ENCODE measurements at regions not wholly inside any gene's neighbourhood (a gene's known extent, or its start where the extent isn't known, plus 50 kb on each side); places are given as distances from the start of the nearest gene placed in this dataset.
"Not testable (repeated sequence)": the region's sequence is repeated elsewhere in the genome, so short reads cannot be mapped to it uniquely, and the experiment has no call there.

DNA sequence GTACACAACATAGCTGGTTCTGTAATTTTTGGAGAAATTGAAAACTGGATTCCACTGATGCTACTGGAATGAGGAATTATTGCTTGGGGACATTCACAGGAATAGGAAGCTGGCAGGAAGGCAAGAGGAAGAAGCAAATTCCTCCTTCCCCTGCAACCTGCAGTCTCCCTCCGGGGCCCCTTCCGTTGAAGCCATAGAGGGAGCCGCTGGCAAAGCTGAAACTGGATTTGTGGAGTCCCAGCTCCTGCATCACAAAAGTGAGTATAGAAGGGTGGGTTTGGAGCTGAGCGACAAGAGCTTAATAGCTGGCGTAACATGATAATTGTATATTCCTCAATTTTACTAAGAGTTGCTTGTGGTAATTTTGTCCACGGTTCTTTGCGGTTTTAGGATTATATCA lies 190.8 kb downstream of the ADRA2A start:
- ATAC-seq = no peak

DNA sequence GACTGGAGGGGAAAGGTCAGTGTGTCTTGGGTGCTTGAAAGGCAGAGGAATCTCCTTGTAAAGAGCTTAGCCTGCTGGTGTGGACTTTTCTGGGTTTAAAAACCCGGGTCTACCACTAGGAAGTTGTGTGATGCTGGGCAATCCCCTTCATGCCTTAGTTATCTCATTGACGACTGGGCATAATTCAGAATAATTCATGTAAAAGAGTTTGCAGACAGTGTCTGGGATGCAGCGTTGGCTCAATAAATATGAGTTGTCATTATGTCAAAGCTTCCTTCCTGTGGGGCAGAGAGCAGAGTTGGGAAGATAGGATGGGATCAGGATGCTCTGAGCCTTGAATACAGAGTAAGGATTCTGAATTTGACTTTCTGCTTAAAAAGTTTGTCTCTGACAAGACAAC lies 196.4 kb downstream of the ADRA2A start:
- no peak for ATAC-seq

DNA sequence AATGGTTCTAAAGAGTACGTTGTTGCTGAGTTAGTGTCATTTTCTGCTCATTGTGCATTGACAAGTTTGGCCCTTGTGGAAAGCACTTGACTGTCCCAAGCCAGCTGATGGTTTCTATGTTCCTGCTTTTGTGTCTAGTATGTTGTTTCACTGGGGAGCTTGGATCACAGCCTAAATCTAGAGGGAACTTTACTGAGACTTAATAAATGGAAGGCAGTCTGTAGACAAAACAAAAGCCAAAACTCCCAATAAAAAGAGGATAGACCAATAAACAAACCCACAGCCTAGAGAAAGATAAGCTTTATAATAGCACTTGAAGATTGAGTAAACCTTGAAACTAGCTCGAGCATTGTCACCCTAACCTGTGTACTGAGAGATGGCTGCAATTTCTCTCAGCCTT lies 196.8 kb downstream of the ADRA2A start:
- ATAC-seq = no peak

DNA sequence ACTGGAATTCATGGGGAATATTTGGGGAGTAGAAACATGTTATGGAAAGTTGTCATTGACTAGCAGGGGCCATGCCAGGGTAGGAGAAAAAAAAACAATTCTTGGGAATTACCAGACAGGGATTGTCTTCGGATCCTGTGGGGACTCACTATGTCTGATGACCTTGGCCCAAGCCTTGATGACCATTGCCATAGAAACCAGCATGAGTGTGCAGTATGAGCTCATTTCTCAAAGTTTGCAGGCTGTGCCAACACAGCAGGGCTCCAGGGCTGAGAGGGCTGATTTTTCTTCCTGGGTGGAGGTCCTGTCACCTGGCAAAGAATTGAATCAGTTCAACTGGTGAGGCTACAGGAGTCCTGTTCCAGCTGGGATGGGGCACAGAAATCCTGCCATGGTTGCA lies 198.3 kb downstream of the ADRA2A start:
- ATAC-seq = no peak

DNA sequence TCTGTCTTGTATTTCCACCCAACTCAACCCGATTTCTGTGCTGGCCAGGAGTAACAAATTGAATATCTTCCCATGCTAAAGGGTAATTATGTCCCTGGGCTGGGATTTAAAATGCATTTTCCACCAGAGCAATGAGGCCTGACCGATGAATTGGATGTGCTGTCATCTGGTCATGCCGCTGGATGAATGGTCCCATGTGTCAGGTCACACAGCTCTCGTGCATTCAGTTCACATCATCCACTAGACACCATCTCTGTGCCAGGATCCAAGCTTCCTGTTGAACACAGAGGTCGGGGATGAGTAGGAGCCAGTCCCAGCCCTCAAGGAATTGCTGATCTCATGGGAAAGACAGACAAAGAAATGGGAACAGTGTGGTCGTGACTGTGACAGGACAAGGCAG lies 200.8 kb downstream of the ADRA2A start:
- ATAC-seq = no peak

DNA sequence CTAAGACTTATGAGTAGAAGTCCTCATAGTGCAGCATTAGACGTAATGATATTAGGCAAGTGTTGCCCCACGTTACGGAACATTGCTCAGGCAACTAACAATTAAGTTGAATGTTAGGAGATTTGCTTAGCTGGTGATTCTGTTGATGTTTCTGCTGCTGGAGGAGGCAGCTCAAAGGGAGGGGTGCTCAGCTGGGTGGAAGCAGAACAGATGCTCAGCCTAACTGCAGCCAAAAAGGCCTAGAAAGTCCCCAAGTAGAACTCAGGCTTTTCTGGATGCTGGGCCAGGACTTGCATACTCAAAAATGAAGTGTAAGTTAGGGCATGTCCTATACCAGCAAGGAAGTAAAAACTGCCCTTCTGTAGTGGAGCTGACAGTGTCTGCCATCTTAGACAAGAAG lies 201.4 kb downstream of the ADRA2A start:
- no peak for ATAC-seq

DNA sequence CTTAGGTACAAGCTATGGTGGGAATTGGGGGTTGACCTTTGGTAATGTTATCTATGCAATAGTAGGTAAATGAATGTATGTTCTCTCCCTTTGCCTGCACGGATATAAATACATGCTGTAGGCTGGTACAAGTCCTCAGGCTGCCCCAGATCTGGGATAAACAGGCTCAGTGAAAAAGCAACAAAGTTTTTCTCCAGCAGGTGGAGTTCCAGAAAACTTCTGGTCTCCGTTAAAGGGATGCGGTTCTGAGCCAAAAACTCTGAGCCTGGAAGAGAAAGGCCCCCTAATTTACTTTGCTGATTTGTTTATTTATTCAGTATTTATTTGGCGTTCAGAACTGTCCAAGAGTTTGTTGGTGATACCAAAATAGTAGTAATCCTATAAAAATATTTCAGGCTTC lies 204.7 kb downstream of the ADRA2A start:
- no peak for ATAC-seq

DNA sequence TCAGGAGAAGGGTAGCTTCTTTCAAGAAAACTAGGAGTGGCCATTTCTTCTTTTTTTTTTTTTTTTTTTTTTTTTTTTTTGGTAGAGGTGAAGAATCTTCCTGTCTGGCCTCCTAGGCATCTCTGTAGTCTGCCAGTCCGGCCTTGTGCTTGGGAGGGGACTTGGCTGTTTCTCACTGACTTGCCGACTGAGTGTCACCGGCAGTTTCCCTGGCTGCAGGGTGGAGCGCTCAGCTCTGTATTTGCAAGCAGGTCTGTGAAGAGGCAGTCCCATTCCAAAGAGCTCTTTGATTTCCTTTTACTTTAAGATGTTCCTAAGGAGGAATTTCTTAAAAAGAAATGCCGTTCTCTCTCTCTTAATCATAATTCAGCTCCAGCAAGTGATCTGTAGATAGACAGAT lies 212.6 kb downstream of the ADRA2A start:
- ATAC-seq = no peak

DNA sequence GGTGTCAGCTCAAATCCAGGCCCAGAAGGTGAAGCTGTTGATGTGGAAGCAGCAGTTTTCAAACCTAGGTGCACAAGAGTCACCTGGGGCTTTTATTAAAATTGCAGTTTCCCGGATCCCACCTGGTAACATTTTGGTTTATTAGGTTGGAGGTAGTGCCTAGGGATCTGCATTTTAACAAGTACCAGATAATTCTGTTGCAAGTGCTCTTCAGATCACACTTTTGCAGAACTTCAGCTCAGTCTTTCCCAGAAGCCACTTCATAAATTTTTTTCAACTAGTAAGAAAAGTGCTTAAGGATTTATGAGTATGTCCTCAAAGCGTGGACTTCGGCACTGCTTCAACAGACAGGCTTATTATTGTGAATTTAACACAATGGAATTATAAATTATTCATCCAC lies 213.8 kb downstream of the ADRA2A start:
- ATAC-seq = no peak

DNA sequence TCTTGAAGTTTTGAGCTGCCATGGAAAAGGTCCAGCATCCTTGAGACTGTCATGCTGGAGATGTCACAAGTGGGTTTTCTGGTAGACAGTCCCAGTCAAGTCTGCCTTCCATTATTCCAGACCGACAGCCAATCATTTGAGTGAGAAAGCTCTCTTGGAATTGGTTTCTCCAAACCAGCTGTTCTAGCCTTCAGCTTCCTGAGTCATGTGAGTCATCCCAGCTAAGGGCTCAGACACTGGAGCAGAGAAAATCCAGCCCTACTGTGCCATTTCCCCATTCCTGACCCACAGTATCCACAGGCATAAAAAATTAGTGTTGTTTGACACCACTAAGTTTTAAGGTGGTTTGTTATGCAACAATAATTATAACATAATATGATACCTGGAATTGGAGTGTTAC lies 219.0 kb downstream of the ADRA2A start:
- no peak for ATAC-seq

DNA sequence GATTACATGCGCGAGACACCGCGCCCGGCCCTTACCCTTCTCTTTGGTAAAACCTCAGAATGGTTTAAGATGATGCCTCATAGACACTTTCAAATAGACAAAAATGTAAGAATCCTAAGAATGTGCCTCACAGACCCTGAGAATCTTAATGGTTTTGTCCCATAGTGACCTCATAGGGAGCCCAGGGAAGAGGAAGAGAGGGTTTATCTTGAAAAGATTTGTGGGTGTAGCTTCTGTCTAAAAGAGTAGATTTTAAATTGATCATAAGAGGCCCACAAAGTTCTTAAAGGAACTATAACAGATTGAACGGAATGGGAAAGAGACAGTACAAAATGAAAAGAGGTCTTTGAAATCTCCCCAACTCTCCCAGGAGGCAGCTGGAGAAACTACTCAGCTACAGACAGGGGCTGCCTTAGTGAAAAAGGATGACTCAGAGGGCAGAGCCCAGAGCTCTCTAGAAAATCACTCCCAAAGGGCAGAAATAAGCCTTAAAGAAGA lies 220.6 kb downstream of the ADRA2A start:
- ATAC-seq = no peak

DNA sequence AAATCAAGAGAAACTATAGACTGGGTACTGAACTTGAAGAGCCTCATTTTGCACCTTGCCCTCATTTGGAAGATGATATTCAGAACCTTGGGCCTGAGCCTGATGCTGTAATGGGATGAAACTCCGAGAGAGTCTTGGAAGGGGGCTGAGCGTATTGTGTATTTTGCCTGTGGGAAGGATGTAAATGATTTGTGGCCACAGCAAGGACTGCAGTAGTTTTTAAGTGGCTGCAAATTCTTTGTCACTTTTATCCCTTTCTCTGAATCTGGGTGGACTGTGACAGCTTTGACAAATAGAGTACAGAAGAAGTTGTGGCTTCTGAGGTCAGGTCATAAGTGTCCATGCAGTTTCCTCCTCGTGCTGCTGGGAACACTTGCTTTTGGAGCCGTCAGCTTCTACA lies 221.2 kb downstream of the ADRA2A start:
- no peak for ATAC-seq

DNA sequence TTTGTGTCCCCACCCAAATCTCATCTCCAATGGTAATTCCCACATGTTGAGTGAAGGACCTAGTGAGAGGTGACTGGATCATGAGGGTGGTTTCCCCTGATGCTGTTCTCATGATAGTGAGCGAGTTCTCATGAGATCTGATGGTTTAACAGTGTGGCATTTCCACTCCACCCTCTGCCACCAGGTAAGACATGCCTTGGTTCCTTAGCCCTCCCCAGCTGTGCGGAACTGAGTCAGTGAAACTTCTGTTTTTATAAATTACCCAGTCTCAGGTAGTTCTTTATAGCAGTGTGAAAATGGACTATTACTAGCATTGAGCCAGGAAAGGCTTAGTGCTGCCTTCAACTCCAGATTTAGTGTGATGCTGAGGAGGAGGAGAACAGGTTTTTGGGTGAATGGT lies 222.2 kb downstream of the ADRA2A start:
- no peak for ATAC-seq

DNA sequence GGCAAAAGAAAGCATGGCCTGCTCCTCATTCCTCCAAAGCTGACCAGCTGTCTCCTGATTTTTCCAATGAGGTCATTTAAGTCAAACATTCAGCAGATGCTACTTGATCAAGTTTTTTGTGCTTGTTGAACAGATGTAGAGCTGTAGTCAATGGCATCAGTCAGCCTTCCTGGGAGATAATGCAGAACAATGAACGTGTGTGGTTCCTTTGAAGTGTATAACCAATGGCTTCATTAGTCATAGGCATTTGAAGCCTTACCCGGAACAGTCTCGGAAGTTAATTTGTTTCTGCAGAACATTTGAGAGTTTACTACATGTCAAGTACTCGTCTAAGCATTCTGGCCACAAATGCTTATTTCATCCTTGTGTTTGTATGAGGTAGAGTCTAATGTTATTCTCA lies 227.1 kb downstream of the ADRA2A start:
- ATAC-seq = no peak

DNA sequence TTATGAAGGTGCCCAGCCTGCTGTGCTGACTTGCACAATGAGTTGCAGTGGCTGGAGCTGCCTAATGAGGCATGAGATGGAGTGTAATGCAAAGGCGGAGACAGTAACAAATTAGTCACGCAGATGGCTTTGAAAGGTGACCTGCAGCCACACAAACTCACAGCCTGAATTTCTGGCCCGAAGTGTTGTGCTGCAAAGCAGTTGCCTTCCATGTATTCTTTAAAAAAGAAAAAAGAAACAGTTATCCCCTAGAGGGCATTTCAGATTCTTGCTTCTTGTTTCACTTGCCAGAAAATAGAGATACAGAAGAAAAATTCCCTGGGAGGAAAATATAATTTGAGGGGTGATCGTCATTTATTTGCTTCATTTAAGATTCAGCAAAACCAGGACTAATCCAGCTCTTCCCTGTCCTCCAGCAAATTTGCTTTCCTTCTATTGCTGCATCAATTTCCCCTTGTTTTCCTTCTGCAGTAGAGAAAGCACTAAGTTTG lies 239.9 kb downstream of the ADRA2A start:
- ATAC-seq = peak; percentile 42

DNA sequence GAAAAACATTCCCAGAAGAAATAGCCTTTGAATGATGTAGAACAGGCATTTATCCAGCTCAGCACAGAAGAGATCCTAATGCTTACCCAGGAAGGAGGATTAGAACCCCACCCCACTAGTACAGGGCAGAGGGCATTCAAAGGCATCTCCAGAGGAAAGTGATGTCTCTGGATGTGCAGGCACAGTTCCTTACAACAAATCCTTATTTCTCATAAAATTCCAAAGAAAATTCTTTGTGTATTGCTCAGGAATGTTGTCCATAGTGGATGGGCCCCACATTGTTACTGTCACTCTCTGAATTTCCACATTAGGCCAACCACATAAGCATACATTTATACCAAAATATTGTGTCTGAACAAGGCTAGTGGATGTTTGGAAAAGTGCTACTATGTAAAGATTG lies 243.0 kb downstream of the ADRA2A start:
- no peak for ATAC-seq

DNA sequence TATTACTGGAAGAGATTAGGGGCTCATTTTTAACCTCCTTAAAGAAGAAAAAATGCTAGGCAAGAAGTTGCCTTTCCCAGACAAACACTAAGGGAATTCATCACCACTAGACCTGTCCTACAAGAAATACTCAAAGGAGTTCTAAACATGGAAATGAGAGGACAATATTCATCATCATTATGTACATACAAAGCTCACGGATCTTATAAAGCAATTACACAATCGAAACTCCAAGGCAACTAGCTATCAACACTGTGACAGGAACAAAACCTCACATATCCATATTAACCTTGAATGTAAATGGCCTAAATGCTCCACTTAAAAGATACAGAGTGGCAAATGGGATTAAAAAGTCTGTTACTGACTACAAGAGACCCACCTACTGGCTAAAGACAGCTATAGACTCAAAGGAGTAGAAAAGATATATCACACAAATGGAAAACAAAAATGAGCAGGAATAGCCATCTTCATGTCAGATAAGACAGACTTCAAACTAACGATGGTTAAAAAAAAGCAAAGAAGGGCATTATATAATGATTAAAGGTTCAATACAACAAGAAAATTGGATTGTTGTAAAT lies 246.6 kb downstream of the ADRA2A start:
- ATAC-seq = no peak

DNA sequence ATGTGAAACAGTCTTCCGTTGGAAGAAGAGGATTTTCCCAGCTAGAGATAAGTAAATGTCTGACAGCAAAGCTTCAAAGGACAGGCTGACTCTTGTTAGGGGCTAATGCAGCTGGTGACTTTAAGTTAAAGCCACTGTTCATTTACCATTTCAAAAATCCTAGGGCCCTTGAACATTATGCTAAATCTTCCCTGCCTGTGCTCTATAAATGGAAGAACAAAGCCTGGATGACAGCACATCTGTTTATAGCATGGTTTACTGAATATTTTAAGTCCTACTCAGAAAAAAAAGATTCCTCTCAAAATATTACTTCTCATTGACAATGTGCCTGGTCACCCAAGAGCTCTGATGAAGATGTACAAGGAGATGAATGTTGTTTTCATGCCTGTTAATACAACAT lies 255.3 kb downstream of the ADRA2A start:
- not testable (repeated sequence) for ATAC-seq

DNA sequence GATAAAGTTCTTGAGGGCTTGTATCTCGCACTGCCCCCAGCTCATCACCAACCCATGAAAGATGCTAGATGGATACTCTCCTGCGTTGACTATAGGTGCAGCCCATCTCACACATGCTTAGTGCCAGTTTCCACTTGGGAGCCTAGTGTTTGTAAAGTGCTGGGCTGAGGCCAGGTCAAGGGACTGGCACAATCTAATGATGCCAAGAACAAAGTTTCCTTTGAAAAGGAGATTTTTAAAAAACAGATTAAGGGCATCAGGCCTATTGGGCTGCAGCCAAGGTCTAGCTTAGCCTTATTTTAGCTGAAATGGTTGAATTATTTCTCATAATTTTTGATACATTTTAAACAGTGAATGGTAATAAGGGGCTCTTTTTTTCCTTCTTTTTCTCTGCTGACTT lies 259.0 kb downstream of the ADRA2A start:
- no peak for ATAC-seq

DNA sequence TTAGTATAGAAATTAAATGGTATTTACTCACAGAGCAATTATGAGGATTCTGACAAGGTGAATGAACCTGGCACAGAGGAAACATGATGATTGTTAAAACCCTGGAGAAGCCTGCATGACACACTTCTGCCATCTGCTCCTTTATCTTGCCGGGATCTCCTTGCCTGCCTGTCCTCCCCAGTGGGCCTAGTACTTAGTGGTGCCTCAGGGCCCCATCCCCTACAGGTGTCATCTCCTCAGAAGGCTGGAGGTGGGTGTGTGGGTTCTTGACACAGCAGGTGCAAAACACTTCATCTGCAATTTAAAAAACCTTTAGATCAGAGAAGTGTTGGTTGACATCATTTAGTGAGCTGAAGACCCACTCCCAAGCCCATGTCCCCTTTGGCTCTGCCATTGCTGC lies 261.2 kb downstream of the ADRA2A start:
- no peak for ATAC-seq

DNA sequence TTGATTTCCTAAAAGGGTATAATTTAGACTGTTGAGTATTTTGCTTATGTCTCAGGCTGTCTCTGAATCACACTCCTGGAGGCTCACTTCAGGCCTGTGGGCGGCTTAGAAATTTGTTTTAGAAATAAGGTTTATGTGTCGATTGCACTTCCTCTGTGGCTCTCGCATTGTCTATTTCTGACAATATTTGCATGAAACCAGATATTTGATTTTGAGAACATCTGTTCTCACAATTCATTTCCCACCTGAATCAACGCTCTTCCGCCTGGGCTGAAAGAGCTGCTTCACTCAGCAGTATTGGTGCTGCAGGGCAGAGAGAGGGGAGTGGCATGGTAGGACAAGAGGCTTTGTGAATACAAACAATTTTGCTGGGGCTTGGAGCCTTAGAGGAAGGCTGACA lies 262.0 kb downstream of the ADRA2A start:
- ATAC-seq = no peak

DNA sequence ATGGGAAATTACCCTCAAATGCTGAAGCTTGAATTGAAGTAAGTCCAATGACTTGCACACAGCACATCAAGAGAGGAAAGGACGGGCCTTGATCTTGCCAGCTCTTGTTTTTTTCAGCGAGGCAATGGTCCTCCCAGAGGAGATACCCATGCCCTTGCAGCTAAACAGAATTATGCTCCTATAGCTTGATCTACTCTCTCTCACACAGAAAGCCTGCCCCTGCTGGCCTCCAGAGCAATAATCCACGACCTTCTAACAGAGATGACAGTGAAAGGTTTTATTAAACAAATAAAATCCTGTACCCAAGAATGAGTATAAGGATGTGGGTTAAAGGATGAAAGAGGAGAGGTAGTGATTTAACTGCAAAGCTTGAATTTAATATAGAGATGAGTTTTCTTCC lies 268.0 kb downstream of the ADRA2A start:
- ATAC-seq = no peak

DNA sequence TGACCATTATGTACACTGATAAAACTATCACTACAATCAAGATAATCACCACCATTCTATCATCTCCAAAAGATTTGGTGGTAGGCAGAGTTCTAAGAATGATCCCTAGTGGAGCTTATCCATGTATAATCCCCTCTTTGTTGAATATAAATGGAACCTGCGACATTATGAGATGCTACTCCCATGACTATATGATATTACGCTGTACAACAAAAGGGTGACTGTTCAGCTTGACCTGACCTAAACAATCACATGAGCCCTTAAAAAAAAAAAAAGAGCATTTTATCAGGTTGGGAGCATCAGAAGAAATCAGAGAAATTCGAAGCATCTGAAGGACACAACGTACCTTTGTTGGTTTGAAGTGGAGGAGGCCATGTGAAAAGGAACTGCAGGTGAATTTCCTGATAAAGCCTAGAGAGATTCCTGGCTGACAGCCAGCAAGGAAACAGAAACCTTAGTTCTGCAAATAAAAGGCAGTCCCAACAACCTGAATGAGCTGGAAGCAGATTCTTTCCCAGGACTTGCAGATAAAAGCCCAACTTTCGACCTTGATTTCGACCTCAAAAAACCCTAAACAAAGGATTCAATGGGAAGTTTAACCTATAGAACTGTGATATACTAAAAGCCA lies 270.7 kb downstream of the ADRA2A start:
- ATAC-seq = no peak

DNA sequence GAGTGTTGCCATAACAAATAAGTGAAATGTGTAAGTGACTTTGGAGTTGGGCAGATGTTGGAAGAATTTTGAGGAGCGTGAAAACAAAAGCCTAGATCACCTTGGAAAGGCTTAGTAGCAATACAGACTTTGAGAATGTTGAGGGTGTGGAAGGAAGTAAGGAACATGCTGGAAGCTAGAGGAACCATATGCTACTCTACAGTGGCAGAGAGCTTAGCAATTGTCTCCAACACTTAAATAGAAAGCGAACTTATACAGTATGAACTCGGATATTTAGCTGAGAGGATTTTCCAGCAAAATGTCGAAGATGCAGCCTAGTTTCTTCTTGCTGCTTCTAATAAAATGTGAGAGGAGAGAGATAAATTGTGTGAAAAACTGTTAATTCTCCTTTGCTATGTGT lies 271.2 kb downstream of the ADRA2A start:
- ATAC-seq = no peak

DNA sequence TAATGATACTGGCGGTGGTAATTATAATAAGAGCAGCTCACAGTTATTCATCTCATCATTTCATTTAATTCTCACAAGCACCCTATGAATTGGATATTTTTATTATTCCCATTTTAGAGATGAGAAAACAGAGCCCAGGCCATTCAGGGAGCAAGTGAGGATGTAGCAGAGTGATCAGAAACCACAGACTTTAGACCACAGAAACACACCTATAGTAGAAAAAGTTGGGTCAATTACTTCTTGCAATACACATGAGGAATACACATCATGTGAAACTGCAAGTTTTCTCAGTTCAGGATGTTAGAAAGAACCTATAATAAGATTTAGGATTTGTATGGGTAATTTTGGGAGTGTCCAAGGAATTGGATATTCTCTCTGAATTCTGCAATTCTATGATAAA lies 278.0 kb downstream of the ADRA2A start:
- no peak for ATAC-seq
